Trophoblast cell (in vitro differentiated cells and primary cell): ENCODE measurements at regions not wholly inside any gene's neighbourhood (a gene's known extent, or its start where the extent isn't known, plus 50 kb on each side); places are given as distances from the start of the nearest gene placed in this dataset.

Experiments used
- DNase-seq, 2 donors: peaks; one replicate each; pipeline ENCODE4 v3.0.0-alpha.2; 2016
- H2AFZ ChIP-seq: 2 replicates; pipeline ENCODE4 v1.6.1; 2013; ENCODE audit warnings: low read length, moderate library complexity, mild to moderate bottlenecking; ENCODE audit not compliant: insufficient read depth, poor library complexity
- H2AK5ac ChIP-seq: 2 replicates; pipeline ENCODE4 v1.6.1; 2013; ENCODE audit warnings: mild to moderate bottlenecking, low read length
- H2BK120ac ChIP-seq: 2 replicates; pipeline ENCODE4 v1.6.1; 2013; ENCODE audit warnings: low read length, mild to moderate bottlenecking, moderate library complexity; ENCODE audit not compliant: insufficient read depth, poor library complexity
- H2BK12ac ChIP-seq: 2 replicates; pipeline ENCODE4 v1.6.1; 2013; ENCODE audit warnings: mild to moderate bottlenecking, low read length, moderate library complexity
- H2BK5ac ChIP-seq: 2 replicates; pipeline ENCODE4 v1.6.1; 2013; ENCODE audit warnings: low read length, low read depth, moderate library complexity, mild to moderate bottlenecking; ENCODE audit not compliant: poor library complexity
- H3K14ac ChIP-seq: 2 replicates; pipeline ENCODE4 v1.6.1; 2013; ENCODE audit warnings: mild to moderate bottlenecking, low read length
- H3K18ac ChIP-seq: 2 replicates; pipeline ENCODE4 v1.6.1; 2013; ENCODE audit warnings: mild to moderate bottlenecking, low read length
- H3K23ac ChIP-seq: 2 replicates; pipeline ENCODE4 v1.6.1; 2013; ENCODE audit warnings: low read length
- H3K27ac ChIP-seq: 2 replicates; pipeline ENCODE4 v1.5.1; 2013; ENCODE audit warnings: low read depth, mild to moderate bottlenecking, inconsistent platforms, low read length, moderate library complexity
- H3K27me3 ChIP-seq: 2 replicates; pipeline ENCODE4 v1.6.1; 2013; ENCODE audit warnings: inconsistent platforms, mild to moderate bottlenecking, low read length, moderate library complexity; ENCODE audit not compliant: insufficient read depth
- H3K36me3 ChIP-seq, 2 experiments: 1 replicate in 1 of 2; 2 replicates in 1 of 2; pipeline ENCODE4 v1.6.1; 2013; ENCODE audit warnings: low read length in 2 of 2, mild to moderate bottlenecking in 2 of 2, moderate library complexity in 1 of 2; ENCODE audit not compliant: insufficient read depth in 2 of 2, control insufficient read depth in 1 of 2
- H3K4ac ChIP-seq: 2 replicates; pipeline ENCODE4 v1.6.1; 2013; ENCODE audit warnings: low read depth, mild to moderate bottlenecking, low read length, moderate library complexity
- H3K4me1 ChIP-seq, 2 experiments: 1 replicate in 1 of 2; 2 replicates in 1 of 2; pipeline ENCODE4 v1.6.1; 2013; ENCODE audit warnings: low read length in 2 of 2, mild to moderate bottlenecking in 2 of 2, moderate library complexity in 1 of 2; ENCODE audit not compliant: insufficient read depth in 2 of 2, control insufficient read depth in 1 of 2
- H3K4me2 ChIP-seq: 2 replicates; pipeline ENCODE4 v1.6.1; 2013; ENCODE audit warnings: inconsistent platforms, mild to moderate bottlenecking, low read length, moderate library complexity
- H3K4me3 ChIP-seq: 2 replicates; pipeline ENCODE4 v1.5.1; 2013; ENCODE audit warnings: mild to moderate bottlenecking, low read depth, low read length, inconsistent platforms
- H3K79me1 ChIP-seq: one replicate; pipeline ENCODE4 v1.6.1; 2013; ENCODE audit warnings: low read length
- H3K79me2 ChIP-seq: 2 replicates; pipeline ENCODE4 v1.6.1; 2013; ENCODE audit warnings: low read length, mild to moderate bottlenecking; ENCODE audit not compliant: control insufficient read depth, insufficient read depth, poor library complexity
- H3K9ac ChIP-seq: 2 replicates; pipeline ENCODE4 v1.6.1; 2013; ENCODE audit warnings: mild to moderate bottlenecking, low read length
- H3K9me3 ChIP-seq: 2 replicates; pipeline ENCODE4 v1.6.1; 2013; ENCODE audit warnings: low read depth, mild to moderate bottlenecking, control low read depth, inconsistent platforms, low read length; ENCODE audit not compliant: insufficient read depth
- H4K12ac ChIP-seq: 2 replicates; pipeline ENCODE4 v1.6.1; 2013; ENCODE audit warnings: low read depth, mild to moderate bottlenecking, low read length, moderate library complexity
- H4K8ac ChIP-seq: 2 replicates; pipeline ENCODE4 v1.6.1; 2013; ENCODE audit warnings: low read depth, mild to moderate bottlenecking, low read length, moderate library complexity
- H4K91ac ChIP-seq: one replicate; pipeline ENCODE4 v1.6.1; 2013; ENCODE audit warnings: low read depth, mild to moderate bottlenecking, low read length, moderate library complexity
- WGBS: extraction: QIAGEN DNeasy Blood & Tissue Kit; methylation state at CpG from one replicate; pipeline ENCODE4 v1.1.7; 2013; ENCODE audit warnings: missing lambda C conversion rate; ENCODE audit not compliant: insufficient read length, insufficient coverage; ENCODE audit errors: extremely low coverage; 5-methylcytosine and 5-hydroxymethylcytosine counted together

DNA sequence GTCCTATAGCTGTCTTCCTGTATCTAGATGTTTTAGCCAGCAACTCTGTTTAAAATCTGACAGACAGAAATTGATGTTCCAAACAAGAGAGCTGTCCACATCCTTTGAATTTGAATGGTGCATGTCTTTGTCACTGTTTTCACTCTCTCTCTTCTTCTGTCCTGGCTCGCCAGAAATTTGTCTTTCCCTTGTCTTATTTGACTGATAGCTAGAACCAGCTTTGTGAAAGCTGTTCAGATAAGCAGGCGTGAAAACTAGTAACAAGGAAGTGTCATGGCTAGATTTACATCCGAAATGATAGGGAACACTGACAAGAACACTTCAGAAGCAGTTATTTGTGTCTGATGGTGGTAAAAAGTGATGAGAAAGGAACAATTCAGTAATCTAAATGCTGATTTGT, 354.9 kb upstream of the SLITRK1 start:
- no peak overlapping the region for H3K4me2 ChIP-seq

DNA sequence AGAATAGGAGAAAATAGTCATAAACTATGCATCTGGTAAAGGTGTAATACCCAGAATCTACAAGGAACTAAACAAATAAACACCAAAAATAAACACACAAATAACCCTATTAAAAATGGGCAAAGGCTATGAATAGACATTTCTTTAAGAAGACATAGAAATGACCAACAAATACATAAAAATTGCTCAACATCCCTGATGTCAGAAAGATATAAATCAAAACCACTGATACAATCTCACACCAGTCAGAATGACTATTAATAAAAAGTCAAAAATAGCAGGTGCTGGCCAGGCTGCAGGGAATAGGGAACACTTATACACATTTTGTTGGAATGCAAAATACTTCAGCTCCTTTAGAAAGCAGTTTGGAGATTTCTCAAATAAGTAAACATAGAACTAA, 352.1 kb upstream of the SLITRK1 start:
- Histone ChIP-seq H2BK120ac (no peak overlapping the region), H3K27ac (no peak overlapping the region), H3K23ac (no peak overlapping the region), H4K8ac (no peak overlapping the region), H3K79me1 (no peaks in the 10 kb centered on the region), H2BK5ac (no peak overlapping the region), H2BK12ac (no peak overlapping the region), H3K4me1 (no peaks in the 10 kb centered on the region), H3K4me3 (no peak overlapping the region), H3K9ac (no peak overlapping the region), H3K9me3 (no peaks in the 10 kb centered on the region), H4K91ac (no peak overlapping the region), H2AK5ac (no peak overlapping the region), H3K27me3 (no peaks in the 10 kb centered on the region), H3K4ac (no peak overlapping the region), H3K79me2 (no peaks in the 10 kb centered on the region), H3K18ac (no peak overlapping the region), H3K36me3 (no peaks in the 10 kb centered on the region), H4K12ac (no peak overlapping the region), H3K4me2 (no peak overlapping the region), H3K14ac (no peak overlapping the region), H2AFZ (no peak overlapping the region)
- DNase-seq: no peak

More for the DNA sequence above, 354.9 kb upstream of the SLITRK1 start:
- Histone ChIP-seq H2BK12ac (no peak overlapping the region), H2BK5ac (no peak overlapping the region), H3K79me1 (no peaks in the 10 kb centered on the region), H3K4me1 (no peaks in the 10 kb centered on the region), H4K91ac (no peak overlapping the region), H2AK5ac (no peak overlapping the region), H4K12ac (no peak overlapping the region), H3K18ac (no peak overlapping the region), H2AFZ (no peak overlapping the region), H3K9me3 (no peaks in the 10 kb centered on the region), H3K36me3 (no peaks in the 10 kb centered on the region), H3K79me2 (no peaks in the 10 kb centered on the region), H2BK120ac (no peak overlapping the region), H3K23ac (no peak overlapping the region), H3K9ac (no peak overlapping the region), H3K4me3 (no peak overlapping the region), H3K27me3 (no peaks in the 10 kb centered on the region), H3K14ac (no peak overlapping the region), H3K27ac (no peak overlapping the region), H3K4ac (no peak overlapping the region), H4K8ac (no peak overlapping the region)
- no CpG with 5 or more reads among the region's 3 CpGs for WGBS
- no peak for DNase-seq

DNA sequence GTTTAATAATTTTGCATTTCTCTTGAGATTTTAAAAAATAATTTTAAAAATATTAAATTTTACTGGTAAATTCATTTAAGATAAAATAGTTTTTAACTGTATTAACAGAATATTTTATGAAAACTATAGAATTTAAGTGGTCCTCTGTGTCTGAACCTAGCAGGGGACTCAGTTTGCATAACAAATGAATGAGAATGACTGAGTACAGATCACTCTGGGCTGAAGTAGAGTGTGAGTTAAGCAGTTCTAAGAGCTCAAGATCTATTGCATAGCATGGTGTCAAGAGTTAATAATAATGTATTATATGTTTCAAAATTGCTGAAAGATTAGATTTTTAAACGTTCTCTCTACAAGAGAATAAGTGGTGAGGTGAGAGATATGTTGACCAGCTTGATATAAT, 348.3 kb upstream of the SLITRK1 start:
- no peak overlapping the region for H3K4me3 ChIP-seq
- no peaks in the 10 kb centered on the region for H3K9me3 ChIP-seq
- no peak overlapping the region for H3K18ac ChIP-seq
- H3K4me2 ChIP-seq: no peak overlapping the region
- no peak overlapping the region for H3K4ac ChIP-seq
- no peaks in the 10 kb centered on the region for H3K36me3 ChIP-seq
- H4K8ac ChIP-seq: no peak overlapping the region
- no peaks in the 10 kb centered on the region for H3K79me1 ChIP-seq
- H3K27me3 ChIP-seq: no peaks in the 10 kb centered on the region
- no peak overlapping the region for H2AFZ ChIP-seq
- H2BK120ac ChIP-seq: no peak overlapping the region
- H3K27ac ChIP-seq: no peak overlapping the region
- no peak overlapping the region for H2BK5ac ChIP-seq
- no peak overlapping the region for H2AK5ac ChIP-seq
- no CpG with 5 or more reads among the region's 1 CpG for WGBS
- no peaks in the 10 kb centered on the region for H3K79me2 ChIP-seq
- no peak overlapping the region for H3K14ac ChIP-seq
- no peak overlapping the region for H4K12ac ChIP-seq
- H2BK12ac ChIP-seq: no peak overlapping the region
- H3K23ac ChIP-seq: no peak overlapping the region
- no peak for DNase-seq
- H3K9ac ChIP-seq: no peak overlapping the region
- H4K91ac ChIP-seq: no peak overlapping the region
- no peaks in the 10 kb centered on the region for H3K4me1 ChIP-seq

DNA sequence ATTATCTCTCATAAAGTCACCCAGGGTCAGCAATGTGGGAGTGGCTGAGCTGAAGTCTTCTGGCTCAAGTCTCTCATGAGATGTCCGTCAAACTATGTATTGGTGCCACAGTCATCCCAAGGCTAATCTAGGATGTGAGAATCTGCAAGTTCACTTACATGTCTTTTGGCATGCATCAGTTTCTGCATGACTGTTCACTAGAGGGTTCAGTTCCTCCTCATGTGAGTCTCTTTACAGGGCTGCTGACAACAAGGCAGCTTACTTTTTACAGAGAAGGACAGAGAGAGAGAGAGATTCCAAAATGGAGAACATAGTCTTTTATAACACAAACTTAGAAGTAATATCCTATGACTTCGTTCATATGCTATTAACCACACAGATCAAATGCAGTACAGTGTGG, 328.8 kb upstream of the SLITRK1 start:
- H3K79me1 ChIP-seq: no peaks in the 10 kb centered on the region
- no CpG with 5 or more reads among the region's 2 CpGs for WGBS
- no peak overlapping the region for H2AFZ ChIP-seq
- no peak overlapping the region for H3K14ac ChIP-seq
- no peaks in the 10 kb centered on the region for H3K36me3 ChIP-seq
- no peak overlapping the region for H2BK5ac ChIP-seq
- no peak overlapping the region for H4K8ac ChIP-seq
- H3K79me2 ChIP-seq: no peaks in the 10 kb centered on the region
- no peak overlapping the region for H3K4me2 ChIP-seq
- no peak overlapping the region for H3K27ac ChIP-seq
- no peak for DNase-seq
- no peak overlapping the region for H3K23ac ChIP-seq
- no peak overlapping the region for H3K4ac ChIP-seq
- H2BK120ac ChIP-seq: no peak overlapping the region
- no peak overlapping the region for H2AK5ac ChIP-seq
- H3K27me3 ChIP-seq: no peaks in the 10 kb centered on the region
- no peaks in the 10 kb centered on the region for H3K9me3 ChIP-seq
- H3K4me1 ChIP-seq: no peaks in the 10 kb centered on the region
- H3K18ac ChIP-seq: no peak overlapping the region
- H3K4me3 ChIP-seq: no peak overlapping the region
- H2BK12ac ChIP-seq: no peak overlapping the region
- H4K91ac ChIP-seq: no peak overlapping the region
- H3K9ac ChIP-seq: no peak overlapping the region
- H4K12ac ChIP-seq: no peak overlapping the region
